ENCODE measurements at regions not wholly inside any gene's neighbourhood (a gene's known extent, or its start where the extent isn't known, plus 50 kb on each side); places are given as distances from the start of the nearest gene placed in this dataset.

DNA sequence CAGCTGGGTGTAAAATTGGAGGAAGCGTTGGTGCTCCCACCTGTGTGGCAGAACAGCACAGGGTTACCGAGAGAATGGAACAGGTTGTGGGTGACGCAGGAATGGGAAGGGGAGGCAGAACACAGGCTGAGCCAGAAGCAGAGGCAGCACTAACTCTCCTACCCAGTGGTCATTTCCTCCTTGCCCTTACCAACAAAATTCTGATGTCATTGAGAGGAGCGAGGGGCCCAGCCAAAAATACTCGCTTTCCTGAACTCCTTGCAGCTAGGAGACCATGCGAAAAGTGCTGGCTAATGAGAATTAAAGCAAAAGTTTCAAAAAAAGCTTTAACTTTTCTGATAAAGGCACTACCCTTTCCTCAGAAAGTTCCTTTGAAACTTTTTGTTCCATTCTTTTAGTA is 54.4 kb upstream of the HMGA2 start:
- TF ChIP-seq, protein P1, sequence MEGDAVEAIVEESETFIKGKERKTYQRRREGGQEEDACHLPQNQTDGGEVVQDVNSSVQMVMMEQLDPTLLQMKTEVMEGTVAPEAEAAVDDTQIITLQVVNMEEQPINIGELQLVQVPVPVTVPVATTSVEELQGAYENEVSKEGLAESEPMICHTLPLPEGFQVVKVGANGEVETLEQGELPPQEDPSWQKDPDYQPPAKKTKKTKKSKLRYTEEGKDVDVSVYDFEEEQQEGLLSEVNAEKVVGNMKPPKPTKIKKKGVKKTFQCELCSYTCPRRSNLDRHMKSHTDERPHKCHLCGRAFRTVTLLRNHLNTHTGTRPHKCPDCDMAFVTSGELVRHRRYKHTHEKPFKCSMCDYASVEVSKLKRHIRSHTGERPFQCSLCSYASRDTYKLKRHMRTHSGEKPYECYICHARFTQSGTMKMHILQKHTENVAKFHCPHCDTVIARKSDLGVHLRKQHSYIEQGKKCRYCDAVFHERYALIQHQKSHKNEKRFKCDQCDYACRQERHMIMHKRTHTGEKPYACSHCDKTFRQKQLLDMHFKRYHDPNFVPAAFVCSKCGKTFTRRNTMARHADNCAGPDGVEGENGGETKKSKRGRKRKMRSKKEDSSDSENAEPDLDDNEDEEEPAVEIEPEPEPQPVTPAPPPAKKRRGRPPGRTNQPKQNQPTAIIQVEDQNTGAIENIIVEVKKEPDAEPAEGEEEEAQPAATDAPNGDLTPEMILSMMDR (IDR thresholded peaks at IDR 0.05) = no peak
- no peak for TF ChIP-seq POLR2A (IDR thresholded peaks at IDR 0.05; ENCODE audit: low read depth)
